Left ventricle myocardium inferior (tissue), 1 donor: ENCODE measurements at regions not wholly inside any gene's neighbourhood (a gene's known extent, or its start where the extent isn't known, plus 50 kb on each side); places are given as distances from the start of the nearest gene placed in this dataset.

Experiments
- DNase-seq: peaks from one replicate; pipeline ENCODE4 v3.0.0-alpha.2; 2020
- H3K27ac ChIP-seq: fragments of 200-600 bp; replicated peaks from 2 replicates; pipeline ENCODE4 v1.8.0; 2021
- H3K27me3 ChIP-seq: fragments of 200-600 bp; 2 replicates; pipeline ENCODE4 v1.8.0; 2021; ENCODE audit warnings: low read depth
- H3K36me3 ChIP-seq: fragments of 200-600 bp; 2 replicates; pipeline ENCODE4 v1.8.0; 2021
- H3K4me1 ChIP-seq: fragments of 200-600 bp; 2 replicates; pipeline ENCODE4 v1.8.0; 2021
- H3K4me3 ChIP-seq: fragments of 200-600 bp; 2 replicates; pipeline ENCODE4 v1.8.0; 2021; ENCODE audit warnings: mild to moderate bottlenecking, moderate library complexity
- H3K9me3 ChIP-seq: fragments of 200-600 bp; replicated peaks from 2 replicates; pipeline ENCODE4 v1.8.0; 2021
- intact Hi-C: fragments of 100-400 bp; cut with micrococcal nuclease; formaldehyde crosslinking; loops from one replicate; pipeline ENCODE4 v1.11.0; 2022
- TF ChIP-seq, protein P1 (sequence below): fragments of 200-600 bp; IDR thresholded peaks from 2 replicates; pipeline ENCODE4 v1.8.0; 2021; ENCODE audit warnings: antibody characterized with exemption, mild to moderate bottlenecking, borderline replicate concordance
- donor health status: DM: no; HTN: yes; CAD: no; lungs with severe emphysema.

DNA sequence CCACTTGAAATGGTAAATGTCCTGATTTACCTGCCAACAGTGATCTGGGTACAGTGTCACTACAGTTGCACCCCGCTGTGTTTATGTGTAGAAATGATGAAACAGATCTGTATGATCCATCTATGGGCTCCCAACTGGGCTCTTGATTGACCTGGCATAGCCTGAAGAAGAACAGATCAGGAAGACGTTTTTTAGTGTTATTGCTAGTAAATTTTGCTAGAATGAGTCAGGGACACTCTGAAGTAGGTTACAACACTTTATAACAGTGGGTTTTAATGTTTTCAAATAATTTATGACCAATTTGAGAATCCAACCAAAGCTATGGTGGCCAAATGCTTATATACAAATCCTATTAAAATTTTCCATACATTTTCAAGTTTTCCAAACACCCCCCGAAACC is 110.3 kb downstream of the DKK1 start:
- Histone ChIP-seq H3K4me3 (no peak overlapping the region), H3K36me3 (no peaks in the 10 kb centered on the region), H3K27me3 (no peaks in the 10 kb centered on the region), H3K4me1 (no peaks in the 10 kb centered on the region), H3K27ac (no peak overlapping the region), H3K9me3 (no peaks in the 10 kb centered on the region)
- TF ChIP-seq, protein P1, sequence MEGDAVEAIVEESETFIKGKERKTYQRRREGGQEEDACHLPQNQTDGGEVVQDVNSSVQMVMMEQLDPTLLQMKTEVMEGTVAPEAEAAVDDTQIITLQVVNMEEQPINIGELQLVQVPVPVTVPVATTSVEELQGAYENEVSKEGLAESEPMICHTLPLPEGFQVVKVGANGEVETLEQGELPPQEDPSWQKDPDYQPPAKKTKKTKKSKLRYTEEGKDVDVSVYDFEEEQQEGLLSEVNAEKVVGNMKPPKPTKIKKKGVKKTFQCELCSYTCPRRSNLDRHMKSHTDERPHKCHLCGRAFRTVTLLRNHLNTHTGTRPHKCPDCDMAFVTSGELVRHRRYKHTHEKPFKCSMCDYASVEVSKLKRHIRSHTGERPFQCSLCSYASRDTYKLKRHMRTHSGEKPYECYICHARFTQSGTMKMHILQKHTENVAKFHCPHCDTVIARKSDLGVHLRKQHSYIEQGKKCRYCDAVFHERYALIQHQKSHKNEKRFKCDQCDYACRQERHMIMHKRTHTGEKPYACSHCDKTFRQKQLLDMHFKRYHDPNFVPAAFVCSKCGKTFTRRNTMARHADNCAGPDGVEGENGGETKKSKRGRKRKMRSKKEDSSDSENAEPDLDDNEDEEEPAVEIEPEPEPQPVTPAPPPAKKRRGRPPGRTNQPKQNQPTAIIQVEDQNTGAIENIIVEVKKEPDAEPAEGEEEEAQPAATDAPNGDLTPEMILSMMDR = no peak
- intact Hi-C loops = no loop called here
- no peak for DNase-seq

DNA sequence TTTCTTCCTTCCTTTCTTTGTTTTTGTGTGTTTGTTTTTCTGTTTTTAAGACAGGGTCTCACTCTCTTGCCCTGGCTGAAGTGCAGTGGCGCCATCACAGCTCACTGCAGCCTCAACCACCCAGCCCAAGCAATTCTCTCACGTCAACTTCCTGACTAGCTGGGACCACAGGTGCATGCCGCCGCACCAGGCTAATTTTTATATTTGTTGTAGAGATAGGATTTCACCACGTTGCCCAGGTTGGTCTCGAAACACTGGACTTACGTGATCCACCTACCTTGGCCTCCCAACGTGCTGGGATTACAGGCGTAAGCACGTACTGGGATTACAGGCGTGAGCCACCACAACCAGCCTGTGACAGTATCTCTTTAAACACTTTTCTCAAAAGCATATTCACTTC is 120.7 kb downstream of the DKK1 start:
- DNase-seq = no peak
- TF ChIP-seq, protein P1 = no peak

DNA sequence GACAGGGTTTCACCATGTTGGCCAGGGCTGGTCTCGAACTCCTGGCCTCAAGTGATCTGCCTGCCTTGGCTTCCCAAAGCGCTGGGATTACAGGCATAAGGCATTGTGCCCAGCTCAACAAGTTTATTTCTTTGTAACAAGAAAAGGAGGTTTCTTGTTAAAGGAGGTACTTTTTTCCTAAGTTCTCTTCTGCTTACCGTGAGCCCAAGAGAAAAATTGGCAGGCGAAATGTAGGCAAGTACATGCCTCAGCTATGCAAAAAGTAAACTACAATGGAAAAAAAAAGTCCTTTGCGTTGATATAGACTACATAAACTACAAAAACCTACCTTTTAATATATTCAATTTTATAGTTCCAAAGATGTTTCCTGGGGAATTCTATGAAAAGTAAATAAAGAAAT is 122.6 kb downstream of the DKK1 start:
- TF ChIP-seq, protein P1 = no peak
- DNase-seq = no peak
- no peak overlapping the region for H3K4me3 ChIP-seq

More for the DNA sequence above, 120.7 kb downstream of the DKK1 start:
- H3K4me1 ChIP-seq = no peaks in the 10 kb centered on the region
- intact Hi-C loops = no loop called here
- no peak overlapping the region for H3K4me3 ChIP-seq
- H3K36me3 ChIP-seq = no peaks in the 10 kb centered on the region
- no peak overlapping the region for H3K27ac ChIP-seq
- no peaks in the 10 kb centered on the region for H3K27me3 ChIP-seq
- no peaks in the 10 kb centered on the region for H3K9me3 ChIP-seq

DNA sequence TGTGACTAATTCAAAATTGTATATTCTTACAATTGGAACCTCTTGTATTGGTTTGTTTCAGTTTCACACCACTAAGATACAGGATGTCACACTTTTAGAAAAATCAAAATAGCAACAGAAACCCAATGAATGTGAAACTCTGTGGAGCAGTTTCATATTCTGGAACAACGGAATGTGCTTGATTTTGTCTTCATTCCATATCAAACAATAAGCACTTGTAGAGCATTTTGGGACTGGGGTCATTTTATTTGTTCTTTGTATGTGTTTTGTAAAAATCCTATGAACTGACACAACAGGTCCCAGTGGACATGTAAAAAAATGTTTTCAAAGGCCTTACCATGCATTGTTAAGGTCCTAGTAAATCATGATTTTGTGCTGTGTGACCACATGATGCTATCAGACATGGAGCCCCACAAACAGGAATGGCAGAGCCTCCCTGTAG is 123.1 kb downstream of the DKK1 start:
- Histone ChIP-seq H3K9me3 (no peaks in the 10 kb centered on the region), H3K27ac (no peak overlapping the region), H3K27me3 (no peaks in the 10 kb centered on the region), H3K36me3 (no peaks in the 10 kb centered on the region), H3K4me1 (no peaks in the 10 kb centered on the region), H3K4me3 (no peak overlapping the region)
- DNase-seq = no peak
- intact Hi-C loops = no loop called here
- TF ChIP-seq, protein P1 = no peak

More for the DNA sequence above, 122.6 kb downstream of the DKK1 start:
- intact Hi-C loops = no loop called here
- H3K9me3 ChIP-seq = no peaks in the 10 kb centered on the region
- no peaks in the 10 kb centered on the region for H3K36me3 ChIP-seq
- H3K27ac ChIP-seq = no peak overlapping the region
- H3K27me3 ChIP-seq = no peaks in the 10 kb centered on the region
- no peaks in the 10 kb centered on the region for H3K4me1 ChIP-seq

DNA sequence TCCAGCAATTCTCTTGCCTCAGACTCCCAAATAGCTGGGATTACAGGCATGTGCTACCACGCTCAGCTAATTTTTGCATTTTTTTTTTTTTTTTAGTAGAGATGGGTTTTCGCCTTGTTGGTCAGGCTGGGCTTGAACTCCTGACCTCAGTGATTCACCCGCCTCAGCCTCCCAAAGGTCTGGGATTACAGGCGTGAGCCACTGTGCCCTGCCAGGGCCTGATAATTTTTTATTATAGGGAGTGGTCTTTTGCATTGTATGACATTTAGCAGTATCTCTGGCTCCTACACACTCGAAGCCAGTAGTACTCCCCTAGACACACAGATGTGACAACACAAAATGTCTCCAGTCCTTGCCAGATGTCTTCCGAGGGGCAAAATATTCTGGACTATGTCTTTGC is 124.0 kb downstream of the DKK1 start:
- no peak for DNase-seq
- TF ChIP-seq, protein P1 = no peak
- intact Hi-C loops = no loop called here

More for the DNA sequence above, 124.0 kb downstream of the DKK1 start:
- Histone ChIP-seq H3K9me3 (no peaks in the 10 kb centered on the region), H3K27me3 (no peaks in the 10 kb centered on the region), H3K4me3 (no peak overlapping the region), H3K4me1 (no peaks in the 10 kb centered on the region), H3K36me3 (no peaks in the 10 kb centered on the region), H3K27ac (no peak overlapping the region)
